Kasumi-1 (cell line): ENCODE measurements at regions not wholly inside any gene's neighbourhood (a gene's known extent, or its start where the extent isn't known, plus 50 kb on each side); places are given as distances from the start of the nearest gene placed in this dataset.
A peak's percentile ranks its signal among the peaks of the same experiment; 100 is the strongest.
"Not testable (repeated sequence)": the region's sequence is repeated elsewhere in the genome, so short reads cannot be mapped to it uniquely, and the experiment has no call there.

Experiments used
- DNase-seq, 2 experiments: peaks; one replicate each; lab custom pipeline; 2025; lab: John Stamatoyannopoulos, UW

DNA sequence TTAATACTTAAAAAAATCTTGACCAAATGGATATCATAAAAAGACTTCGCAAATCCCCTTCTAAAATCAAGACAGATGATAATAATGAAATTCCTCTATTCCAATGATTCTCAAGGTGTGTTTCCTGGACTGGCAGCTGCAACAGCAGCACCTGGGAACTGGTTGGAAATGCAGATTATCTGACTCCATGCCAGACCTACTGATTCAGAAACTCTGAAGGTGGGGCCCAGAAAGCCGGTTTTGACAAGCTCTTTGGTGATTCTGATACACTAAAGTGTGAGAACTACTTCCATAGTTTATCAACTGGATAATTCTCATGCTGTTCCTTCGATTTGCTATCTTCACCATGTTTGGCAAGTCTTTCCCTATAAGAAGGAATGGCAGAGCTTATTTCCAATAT is 252.1 kb downstream of the COL12A1 start:
- no peak for DNase-seq

DNA sequence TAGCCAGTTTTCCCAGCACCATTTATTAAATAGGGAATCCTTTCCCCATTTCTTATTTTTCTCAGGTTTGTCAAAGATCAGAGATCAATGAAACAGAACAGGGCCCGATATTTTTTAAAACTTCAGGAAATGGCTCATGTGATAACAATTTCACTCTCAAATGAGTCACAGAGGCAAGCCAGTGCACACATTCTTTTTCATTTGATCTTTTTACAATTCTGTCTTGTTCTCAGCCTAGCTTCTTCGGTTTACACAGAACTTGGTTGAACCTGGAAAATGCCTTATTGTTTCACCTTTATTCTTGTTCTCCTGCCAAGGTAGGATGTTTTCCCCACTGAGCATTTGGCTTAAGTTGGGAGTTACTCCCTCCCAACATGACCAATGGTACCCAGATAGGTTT is 258.9 kb downstream of the COL12A1 start:
- DNase-seq: no peak

DNA sequence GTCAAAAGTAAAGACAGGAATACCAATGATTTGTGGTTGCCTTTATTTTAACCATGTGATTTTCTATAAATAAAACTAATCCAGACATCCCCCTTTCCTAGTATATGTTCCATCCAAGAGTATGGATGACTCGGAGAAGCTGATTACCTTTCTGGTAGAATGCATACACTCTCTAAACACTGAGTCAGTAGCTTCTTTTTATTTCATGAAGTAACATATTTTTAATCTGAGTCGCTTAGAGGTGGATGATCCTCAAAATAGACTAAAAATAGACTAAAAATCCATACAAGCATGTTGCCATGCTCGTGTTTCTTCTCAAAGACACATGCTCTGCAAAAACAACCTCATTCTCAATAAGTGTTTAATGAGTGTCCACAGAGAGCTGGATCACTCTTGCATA is 263.7 kb downstream of the COL12A1 start:
- no peak for DNase-seq

DNA sequence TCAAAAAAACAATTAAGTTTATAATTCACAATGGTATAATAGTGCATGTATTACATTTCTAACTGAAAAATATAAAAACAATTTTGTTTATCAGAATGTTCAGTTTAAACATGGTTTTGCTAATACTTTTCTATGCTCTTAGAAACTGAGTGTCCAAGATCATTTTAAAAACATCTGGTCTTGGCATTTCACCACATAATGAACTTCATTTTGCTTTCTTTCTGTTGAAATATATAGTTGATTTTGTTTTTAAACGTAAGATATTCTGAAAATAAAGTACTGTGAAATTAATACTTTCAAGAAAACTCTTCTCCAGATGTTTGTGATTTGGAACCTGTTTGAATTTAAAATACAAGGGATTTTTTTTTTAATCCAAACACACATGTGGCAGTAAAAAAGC is 264.4 kb downstream of the COL12A1 start:
- DNase-seq: no peak

DNA sequence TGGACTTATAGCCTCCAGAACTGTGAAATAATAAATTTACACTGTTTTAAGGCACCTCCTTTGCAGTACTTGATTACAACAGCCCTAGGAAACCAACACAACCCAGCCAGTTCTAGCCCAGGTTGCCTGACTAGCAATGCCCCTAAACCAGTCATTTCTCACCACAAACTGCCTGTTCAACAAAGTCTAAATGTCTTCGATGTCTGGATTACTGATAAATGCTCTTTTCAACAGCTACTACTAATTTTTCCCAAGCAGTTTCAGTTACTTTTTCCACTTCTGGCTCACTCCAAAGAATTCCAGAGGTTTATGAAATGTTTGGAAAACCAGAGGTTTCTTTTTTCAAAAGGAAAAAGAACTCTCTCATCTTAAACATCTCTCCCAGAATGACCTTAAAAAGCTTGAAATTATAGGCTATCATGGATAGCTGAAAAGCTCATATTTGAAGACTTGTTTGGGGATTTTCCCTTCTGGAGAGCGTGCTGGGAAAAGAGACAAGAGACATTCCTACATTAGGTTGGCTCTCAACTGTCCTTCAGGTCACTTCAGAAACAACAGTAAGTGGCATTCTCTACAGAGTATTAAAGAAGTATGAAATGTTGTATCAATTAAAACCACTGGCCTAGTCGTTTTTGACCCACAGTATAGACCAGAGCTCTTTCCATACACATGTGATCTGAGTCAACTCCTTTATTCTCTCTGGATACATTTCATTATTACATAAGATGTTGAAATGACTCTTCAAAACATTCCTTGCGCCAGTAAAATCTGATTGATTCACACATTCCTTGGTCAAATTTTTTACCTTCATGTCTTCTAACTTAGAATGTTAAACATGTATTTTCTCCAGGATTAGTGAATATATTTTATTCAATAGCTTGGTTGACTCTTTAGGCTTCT is 265.9 kb downstream of the COL12A1 start:
- DNase-seq: no peak

DNA sequence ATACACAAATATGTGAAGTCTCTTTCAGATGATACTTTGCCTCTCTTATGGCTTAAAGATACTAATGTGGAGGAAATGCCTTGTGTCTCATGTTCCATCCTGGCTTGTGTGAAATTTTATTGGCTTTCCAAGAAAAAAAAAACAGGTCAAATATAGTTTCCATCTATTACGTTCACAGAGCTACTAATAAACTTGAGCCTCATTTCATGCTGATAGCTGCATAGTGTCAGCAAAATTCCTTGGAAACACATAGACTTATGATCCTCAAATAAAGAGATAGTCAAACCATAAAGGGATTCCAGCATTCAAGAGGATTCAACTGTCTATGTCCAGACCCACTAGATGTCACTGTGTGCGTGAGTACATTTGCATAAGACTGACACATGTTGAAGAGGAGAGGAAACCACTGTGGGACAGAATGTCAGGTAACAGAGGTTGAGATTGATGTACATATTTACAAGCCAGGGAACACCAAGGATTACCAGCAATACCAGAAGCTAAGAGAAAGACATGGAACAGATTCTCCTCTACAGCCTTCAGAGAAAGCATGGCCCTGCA is 266.6 kb downstream of the COL12A1 start:
- peak; percentile 8 to 21 for DNase-seq

DNA sequence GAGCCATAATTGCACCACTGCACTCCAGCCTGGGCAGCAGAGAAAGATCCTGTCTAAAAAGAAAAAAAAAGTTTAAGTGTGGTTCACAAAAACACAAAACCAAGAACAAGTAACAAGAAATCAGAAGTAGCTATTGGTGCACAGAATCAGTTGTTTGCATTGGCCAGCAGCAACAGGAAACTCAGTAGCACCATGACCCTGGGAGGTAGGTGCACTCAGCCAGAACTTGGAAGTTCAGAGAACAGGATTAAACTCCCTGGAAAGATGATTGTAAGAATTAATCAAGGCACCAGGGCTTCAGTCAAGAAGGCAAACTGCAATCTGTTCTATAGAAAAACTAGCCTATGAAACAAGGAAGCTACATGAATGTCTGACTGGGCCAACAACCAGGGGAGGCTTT is 267.9 kb downstream of the COL12A1 start:
- no peak for DNase-seq

DNA sequence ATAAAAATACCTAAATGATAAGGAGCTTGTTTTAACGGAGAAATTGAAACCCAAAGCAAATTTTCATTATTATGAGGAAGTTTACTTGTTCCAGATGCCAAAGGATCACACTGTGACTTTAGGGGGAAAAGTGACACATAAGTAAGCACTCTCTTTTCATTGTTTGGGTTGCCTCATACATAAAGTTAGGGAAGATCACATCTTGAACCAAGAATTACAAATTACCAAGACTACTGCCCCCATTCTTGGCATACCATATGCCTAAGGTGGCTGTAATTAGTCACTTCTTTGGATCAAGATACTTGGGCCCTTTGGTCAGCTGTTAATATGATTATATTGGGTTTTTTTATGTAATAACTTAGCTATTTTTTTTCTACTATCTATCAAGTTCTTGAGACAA is 269.0 kb downstream of the COL12A1 start:
- DNase-seq: no peak

DNA sequence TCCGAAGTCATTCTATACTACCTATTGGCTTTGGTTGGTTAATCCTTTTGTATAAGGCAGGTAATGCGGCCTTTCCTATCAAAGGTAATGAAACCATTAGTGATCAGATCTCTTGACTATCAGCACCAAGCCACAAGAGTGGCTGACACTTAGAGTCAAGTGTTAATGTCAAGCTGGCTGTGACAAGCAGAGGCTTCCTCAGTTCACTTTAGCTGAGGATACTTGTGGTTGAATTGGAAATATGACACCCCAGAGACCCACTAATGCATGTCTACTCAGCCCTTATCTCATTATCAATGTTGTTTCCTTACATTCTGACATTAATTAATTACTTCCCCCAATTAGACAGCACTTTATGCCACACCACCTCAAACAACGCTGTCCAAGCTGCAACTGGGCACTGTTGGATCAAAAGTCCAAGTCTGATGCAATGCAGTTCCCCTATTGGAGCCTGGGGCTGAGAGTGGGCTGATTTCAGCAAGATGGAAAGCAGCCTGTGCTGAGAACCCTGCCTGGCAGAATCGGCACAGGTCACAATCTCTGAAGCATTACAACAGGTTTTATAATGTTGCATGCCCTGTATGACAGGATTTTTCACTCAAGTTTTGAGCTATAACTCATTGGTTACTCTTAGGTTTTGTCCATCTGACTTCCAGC is 273.5 kb downstream of the COL12A1 start:
- DNase-seq: peak; percentile 18 to 55

DNA sequence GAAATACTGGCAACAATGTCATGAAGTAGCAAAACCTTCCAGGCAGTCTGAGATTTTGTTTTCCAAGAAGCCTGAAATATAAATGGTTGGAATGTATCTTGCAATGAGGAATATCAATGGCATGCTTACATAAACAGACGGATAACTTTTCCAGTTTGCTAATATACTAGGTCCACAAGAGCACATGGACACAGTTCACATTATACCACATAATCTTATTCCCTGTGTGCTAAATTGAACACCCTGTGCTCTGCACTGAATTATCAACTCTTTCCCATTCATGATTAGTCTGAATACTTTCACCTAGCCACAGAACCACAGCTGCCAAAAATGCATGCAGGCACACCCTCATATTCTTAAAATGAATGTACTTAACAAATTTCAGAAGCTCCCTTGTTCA is 274.3 kb downstream of the COL12A1 start:
- no peak for DNase-seq

DNA sequence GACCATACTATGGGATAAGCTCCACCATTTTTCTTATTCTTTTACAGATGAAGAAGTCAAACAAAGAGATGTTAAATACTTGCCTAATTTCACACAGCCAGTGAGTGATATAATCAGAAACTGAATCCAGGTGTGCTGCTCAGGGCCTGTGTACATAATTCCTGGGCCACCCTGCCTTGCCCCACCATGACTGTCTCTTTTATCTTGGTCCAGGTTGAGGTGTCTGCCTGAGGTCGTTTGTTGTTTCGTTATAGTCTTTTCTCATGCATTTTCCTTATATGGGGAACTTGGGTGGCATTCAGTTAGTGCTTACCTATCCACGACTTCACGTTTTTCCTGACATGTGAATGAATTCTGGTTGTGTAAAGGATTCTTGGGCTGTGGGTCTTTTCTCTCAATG is 277.6 kb downstream of the COL12A1 start:
- DNase-seq: no peak

DNA sequence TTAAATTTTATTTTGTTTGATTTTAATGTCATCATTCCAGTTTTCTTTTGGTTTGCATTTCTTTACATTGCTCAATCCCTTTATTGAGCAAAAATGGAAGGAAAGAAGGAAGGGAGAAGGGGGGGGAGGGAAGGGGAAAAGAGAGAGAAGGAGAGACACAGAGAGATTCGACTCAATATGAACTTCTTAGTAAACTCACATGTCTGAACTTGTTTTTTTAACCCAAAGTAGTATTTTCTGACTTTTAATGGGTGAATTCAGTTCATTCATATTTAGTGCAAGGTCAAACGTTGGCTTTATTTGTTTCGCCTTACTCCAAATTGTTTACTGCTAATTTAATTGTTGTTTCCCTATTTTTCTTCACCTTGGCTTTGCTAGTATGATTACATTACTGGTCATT is 278.6 kb downstream of the COL12A1 start:
- no peak for DNase-seq

DNA sequence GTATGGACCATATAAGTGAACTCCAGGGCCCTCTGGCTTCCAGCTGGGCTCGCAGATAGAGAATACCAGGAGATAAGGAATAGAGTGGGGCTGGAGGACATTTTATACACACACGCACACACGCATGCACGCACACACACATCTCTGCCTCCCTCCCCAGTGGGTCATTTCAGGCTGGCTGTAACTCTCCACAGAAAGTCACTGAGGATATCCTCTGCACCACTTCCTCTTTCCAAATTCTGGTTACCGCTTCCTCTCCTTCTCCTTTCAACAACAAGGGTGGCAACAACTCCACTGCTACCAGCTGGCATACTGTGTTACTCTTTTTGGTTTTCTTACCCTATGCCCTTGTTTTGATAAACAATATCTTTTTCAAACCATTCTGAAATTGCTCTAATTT is 280.2 kb downstream of the COL12A1 start:
- peak; percentile 95 to 97 for DNase-seq

DNA sequence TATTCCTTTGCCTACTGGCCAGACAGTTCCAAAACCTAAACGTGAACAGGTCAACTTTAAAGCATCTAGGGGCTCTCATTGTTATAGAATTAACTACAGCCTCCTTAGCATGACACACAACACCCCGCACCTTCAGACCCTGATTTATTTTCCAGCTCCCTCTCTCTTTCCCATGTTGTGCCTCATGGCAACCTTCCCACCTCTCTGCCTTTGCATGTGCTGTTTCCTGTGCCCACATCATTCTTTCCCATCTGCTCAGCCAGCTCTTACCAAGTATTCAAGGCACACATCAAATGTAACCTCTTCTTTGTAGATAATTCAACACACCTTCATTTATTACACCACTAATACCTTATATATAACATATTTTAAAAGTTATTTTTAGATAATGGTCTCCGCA is 291.0 kb downstream of the COL12A1 start:
- DNase-seq: no peak

DNA sequence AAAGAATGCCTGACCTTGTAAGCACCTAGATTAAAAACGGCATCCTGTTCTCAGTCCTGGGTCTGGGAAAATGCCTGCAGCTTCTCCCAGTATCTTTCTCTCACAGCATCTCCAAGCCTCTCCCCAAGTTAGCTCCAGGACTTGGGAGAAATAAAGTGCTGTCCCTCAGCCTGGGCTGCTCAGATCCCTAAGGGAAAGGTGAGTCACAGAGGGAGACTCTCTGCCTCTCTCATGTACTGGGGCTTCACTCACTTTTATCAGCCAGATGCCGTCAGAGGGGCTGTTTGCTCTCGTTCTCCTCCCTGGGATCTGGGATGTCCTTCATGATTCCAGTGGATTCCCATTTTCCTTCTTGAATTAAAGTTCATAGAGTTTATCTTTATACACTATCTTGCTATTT is 293.6 kb downstream of the COL12A1 start:
- no peak for DNase-seq

DNA sequence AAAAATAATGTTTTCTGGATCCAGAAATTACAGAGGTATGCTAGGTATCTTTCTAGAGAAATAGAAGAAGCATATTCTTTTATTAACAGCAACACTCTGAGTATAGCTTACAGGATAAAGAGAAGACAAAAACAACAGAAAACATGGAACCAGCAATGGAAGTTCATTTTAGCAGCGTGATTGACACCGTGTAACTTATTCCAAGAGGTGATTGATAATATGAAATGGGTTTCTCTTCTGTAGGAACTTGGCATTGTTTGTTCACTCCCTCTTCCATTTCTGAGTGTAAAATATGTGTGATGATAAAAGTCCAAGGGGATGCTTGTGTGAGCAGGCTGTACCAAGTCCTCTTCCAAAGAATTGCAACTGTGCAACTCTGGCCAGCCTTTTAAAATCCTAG is 303.0 kb downstream of the COL12A1 start:
- DNase-seq: no peak

DNA sequence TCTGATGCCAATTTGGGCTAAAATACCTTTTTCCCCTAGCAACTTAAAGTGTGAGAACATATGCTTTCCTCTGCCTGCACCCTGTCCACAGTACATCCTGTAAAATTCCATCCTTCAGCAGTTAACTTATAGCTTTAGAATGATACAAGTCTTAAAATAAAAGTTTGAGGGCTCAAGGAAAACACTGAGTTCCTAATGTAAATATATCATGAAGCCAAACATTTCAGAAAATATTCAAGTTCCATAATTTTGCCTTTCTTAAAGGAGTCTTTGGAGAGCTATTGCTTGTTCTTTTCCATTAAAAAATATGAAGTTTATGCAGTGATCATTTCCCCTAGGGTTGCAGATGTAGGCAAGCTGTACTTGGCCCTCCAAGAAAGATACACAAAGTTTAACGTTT is 303.8 kb downstream of the COL12A1 start:
- DNase-seq: no peak

DNA sequence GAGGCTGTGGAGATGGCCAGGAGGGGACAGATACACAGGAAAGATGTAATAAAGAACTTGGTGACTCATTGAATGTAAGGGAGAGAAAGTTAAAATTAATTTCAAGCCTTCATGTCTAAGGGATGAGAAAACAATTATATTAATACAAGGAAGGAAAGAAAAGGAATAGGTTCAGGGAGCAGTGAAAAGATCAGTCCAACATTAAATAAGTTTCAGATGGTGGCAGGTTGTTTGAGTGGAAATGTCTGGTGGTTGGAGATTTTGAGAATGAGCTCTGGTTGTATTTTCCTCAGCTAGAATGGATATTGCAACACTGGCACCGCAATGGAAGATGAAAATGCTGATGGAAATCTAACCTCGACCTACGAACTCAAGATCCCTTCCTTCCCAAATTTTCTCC is 304.3 kb downstream of the COL12A1 start:
- no peak for DNase-seq

DNA sequence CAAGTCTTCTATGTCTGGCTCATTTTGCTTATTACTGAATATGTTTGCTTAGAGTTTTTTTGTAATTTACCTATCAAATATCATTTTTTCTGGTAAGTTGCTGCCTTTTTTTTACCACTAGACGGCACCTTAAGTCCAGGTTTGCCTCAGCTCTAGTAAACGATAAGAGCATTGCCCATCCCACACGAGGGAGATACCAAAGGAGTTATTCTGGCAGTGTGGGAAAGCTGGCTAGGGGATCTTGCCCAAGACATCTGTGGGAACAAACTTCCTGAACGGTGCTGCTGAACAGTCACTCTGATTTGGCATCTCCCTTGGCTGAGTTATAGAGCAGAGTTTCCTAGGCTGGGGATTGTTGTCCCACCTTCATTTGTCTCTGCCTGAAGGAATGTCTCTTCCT is 306.4 kb downstream of the COL12A1 start:
- DNase-seq: no peak

DNA sequence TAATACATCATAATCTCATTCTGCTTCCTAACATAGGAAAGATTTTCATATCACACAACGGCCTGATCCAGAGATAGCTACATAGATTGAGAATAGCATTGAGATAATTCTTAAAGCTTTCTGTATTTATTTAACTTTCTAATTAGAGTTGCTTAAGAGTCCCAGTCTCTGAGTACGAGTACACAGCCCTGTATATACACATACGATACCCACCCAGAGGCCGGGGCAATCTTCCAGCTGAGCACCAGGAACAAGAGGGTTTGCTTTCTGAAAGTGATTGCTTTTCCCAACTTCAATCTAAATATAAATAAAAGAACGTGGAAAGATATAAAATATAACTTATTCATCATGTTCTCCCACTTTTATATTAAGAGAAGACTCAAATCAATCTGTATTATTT is 313.8 kb downstream of the COL12A1 start:
- no peak for DNase-seq

DNA sequence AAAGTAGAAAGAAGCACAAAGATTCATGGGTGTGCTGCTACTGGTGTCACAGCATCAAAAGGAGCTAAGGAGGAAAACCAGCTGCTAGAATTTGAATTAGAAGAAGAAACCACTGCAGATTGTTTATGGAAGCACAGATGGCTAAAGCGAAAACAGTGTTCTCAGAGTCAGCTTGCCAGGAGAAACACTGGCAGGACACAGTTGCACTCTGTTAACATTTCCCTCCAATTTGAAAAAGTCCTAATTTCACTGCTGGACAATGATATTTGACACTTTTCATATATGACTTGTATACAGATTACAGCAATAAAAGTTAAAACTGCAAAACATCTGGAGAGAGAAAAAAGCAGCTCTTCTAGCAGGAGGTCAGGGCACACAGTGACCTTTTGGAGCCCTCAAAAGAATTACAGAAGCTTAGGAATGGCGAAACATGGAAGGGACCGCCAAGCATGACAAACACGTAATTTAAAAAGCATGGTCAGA is 314.5 kb downstream of the COL12A1 start:
- no peak for DNase-seq

DNA sequence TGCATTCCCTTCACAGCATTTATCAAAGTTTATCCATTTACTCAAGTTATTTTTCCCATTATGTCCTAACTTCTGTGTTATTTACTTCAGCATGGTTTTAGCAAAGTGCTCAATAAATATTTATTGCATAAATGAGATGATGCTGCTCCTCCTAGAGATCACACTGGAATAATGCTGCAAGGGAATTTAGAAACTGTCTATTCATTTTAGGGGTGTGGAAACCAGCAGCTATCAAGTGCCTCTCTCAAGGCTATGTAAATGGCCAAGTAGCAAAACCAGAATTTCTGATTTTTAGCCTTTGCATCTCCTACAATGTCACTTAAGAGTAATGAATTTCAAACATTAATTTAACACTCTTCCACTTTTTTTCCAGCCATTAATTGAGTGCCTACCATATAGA is 316.2 kb downstream of the COL12A1 start:
- DNase-seq: no peak

DNA sequence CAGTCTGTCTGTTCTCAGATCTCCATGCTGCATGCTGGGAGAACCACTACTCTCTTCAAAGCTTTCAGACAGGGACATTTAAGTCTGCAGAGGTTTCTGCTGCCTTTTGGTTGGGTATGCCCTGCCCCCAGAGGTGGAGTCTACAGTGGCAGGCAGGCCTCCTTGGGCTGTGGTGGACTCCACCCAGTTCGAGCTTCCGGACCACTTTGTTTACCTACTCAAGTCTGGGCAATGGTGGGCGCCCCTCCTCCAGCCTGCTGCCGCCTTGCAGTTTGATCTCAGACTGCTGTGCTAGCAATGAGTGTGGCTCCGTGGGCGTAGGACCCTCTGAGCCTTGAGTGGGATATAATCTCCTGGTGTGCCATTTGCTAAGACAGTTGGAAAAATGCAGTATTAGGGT is 317.1 kb downstream of the COL12A1 start:
- not testable (repeated sequence) for DNase-seq
